ENCODE measurements at regions not wholly inside any gene's neighbourhood (a gene's known extent, or its start where the extent isn't known, plus 50 kb on each side); places are given as distances from the start of the nearest gene placed in this dataset.

DNA sequence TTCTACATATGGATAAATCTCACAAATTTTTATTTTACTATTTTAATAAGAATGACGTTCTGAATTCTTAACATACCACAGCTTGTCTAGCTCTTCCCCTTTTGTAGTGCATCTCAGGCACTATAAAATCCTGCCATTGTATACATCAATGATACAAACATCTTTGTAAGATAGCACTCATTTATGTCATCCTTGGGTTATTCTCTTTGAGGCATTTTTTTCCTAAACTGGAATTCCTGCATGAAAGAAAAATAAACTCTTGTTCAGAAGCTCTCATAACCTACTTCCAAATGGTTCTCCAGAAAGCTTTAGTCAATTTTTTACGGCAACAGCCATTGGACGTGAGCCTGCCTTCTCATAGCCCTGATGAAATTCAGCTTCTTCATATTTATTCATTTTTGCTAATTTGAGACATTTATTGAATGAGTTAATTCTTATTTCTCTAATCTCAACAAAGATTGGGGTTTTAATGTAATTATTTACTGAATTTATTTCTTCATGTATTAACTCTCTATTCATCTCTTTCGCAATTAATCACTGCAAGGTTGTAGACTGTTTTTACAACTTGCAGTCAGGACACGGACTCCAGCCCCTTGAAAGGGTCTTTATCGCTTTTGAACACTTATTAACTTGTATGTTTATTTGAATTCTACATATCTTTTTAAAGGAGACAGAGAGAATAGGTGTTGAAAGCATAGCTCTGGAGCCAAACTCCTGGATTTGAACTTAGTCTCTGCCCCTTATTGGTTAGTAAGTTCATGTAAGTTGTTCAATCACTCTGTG is 57.6 kb upstream of the PARD3B start:
- no peak overlapping the region for H3K4me2 ChIP-seq (ENCODE audit: low read depth, low read length, poor library complexity, severe bottlenecking)
- no peaks in the 10 kb centered on the region for H3F3A ChIP-seq (ENCODE audit: low read depth)
- H3K36me3 ChIP-seq (ENCODE audit: insufficient read depth, low read length) = no peaks in the 10 kb centered on the region
- H4K20me1 ChIP-seq (ENCODE audit: insufficient read depth, low read length, poor library complexity, severe bottlenecking) = no peaks in the 10 kb centered on the region
- H3K27me3 ChIP-seq (ENCODE audit: insufficient read depth, low read length, poor library complexity, severe bottlenecking) = no peaks in the 10 kb centered on the region
- no peaks in the 10 kb centered on the region for H3K79me2 ChIP-seq (ENCODE audit: insufficient read depth, low read length)
- no peak overlapping the region for H2AFZ ChIP-seq (ENCODE audit: low read length)
- H3K9me3 ChIP-seq (ENCODE audit: insufficient read depth, low read depth, low read length) = no peaks in the 10 kb centered on the region
- H3K4me1 ChIP-seq (ENCODE audit: insufficient read depth, low read length, poor library complexity, severe bottlenecking) = no peaks in the 10 kb centered on the region
- H3K9me2 ChIP-seq (replicated peaks; ENCODE audit: low read depth, low read length) = no peaks in the 10 kb centered on the region
- H3K4me3 ChIP-seq (ENCODE audit: low read length, poor library complexity, severe bottlenecking) = no peak overlapping the region
- H3K9ac ChIP-seq (ENCODE audit: low read depth, low read length, poor library complexity, severe bottlenecking) = no peak overlapping the region
- TF ChIP-seq EZH2phosphoT487 (IDR thresholded peaks at IDR 0.05; ENCODE audit: borderline replicate concordance) = no peak
- TF ChIP-seq, protein P1, sequence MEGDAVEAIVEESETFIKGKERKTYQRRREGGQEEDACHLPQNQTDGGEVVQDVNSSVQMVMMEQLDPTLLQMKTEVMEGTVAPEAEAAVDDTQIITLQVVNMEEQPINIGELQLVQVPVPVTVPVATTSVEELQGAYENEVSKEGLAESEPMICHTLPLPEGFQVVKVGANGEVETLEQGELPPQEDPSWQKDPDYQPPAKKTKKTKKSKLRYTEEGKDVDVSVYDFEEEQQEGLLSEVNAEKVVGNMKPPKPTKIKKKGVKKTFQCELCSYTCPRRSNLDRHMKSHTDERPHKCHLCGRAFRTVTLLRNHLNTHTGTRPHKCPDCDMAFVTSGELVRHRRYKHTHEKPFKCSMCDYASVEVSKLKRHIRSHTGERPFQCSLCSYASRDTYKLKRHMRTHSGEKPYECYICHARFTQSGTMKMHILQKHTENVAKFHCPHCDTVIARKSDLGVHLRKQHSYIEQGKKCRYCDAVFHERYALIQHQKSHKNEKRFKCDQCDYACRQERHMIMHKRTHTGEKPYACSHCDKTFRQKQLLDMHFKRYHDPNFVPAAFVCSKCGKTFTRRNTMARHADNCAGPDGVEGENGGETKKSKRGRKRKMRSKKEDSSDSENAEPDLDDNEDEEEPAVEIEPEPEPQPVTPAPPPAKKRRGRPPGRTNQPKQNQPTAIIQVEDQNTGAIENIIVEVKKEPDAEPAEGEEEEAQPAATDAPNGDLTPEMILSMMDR (conservative IDR thresholded peaks at IDR 0.05; ENCODE audit: low read length) = no peak

DNA sequence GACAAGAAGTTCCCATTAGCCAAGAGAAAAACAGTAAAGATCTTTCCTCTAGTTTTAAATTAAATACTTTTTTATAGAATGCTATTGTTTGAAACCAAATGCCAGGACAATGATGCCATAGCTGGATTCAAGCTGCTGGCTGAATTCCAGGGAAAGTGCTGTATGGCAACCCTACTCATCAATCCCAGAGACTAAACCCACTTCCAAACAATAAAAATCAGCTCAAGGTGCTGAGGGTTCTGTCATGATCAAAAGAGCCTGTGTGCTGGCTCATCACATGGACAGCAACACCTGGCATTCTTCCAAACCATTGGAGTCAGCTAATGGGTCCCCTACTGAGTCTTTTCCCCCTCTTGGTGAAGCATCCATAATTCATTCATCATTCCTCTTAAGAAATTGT is 53.7 kb upstream of the PARD3B start:
- Histone ChIP-seq H3K27me3 (ENCODE audit: insufficient read depth, low read length, poor library complexity, severe bottlenecking) (no peaks in the 10 kb centered on the region), H2AFZ (ENCODE audit: low read length) (no peak overlapping the region), H3K4me1 (ENCODE audit: insufficient read depth, low read length, poor library complexity, severe bottlenecking) (no peaks in the 10 kb centered on the region), H3K9me2 (replicated peaks; ENCODE audit: low read depth, low read length) (no peaks in the 10 kb centered on the region), H3K4me2 (ENCODE audit: low read depth, low read length, poor library complexity, severe bottlenecking) (no peak overlapping the region), H3K79me2 (ENCODE audit: insufficient read depth, low read length) (no peaks in the 10 kb centered on the region), H3K36me3 (ENCODE audit: insufficient read depth, low read length) (no peaks in the 10 kb centered on the region), H3K4me3 (ENCODE audit: low read length, poor library complexity, severe bottlenecking) (no peak overlapping the region), H3K9ac (ENCODE audit: low read depth, low read length, poor library complexity, severe bottlenecking) (no peak overlapping the region), H3K9me3 (ENCODE audit: insufficient read depth, low read depth, low read length) (no peaks in the 10 kb centered on the region), H4K20me1 (ENCODE audit: insufficient read depth, low read length, poor library complexity, severe bottlenecking) (no peaks in the 10 kb centered on the region), H3F3A (ENCODE audit: low read depth) (no peaks in the 10 kb centered on the region)
- TF ChIP-seq, protein P1 (conservative IDR thresholded peaks at IDR 0.05; ENCODE audit: low read length) = no peak
- TF ChIP-seq EZH2phosphoT487 (IDR thresholded peaks at IDR 0.05; ENCODE audit: borderline replicate concordance) = no peak

GRCh38 chr2:204492417-204492816 is 52.9 kb upstream of the PARD3B start:
- Histone ChIP-seq H3K9me2 (replicated peaks; ENCODE audit: low read depth, low read length) (no peaks in the 10 kb centered on the region), H3F3A (ENCODE audit: low read depth) (no peaks in the 10 kb centered on the region), H3K27me3 (ENCODE audit: insufficient read depth, low read length, poor library complexity, severe bottlenecking) (no peaks in the 10 kb centered on the region), H3K36me3 (ENCODE audit: insufficient read depth, low read length) (no peaks in the 10 kb centered on the region), H4K20me1 (ENCODE audit: insufficient read depth, low read length, poor library complexity, severe bottlenecking) (no peaks in the 10 kb centered on the region), H2AFZ (ENCODE audit: low read length) (no peak overlapping the region), H3K4me2 (ENCODE audit: low read depth, low read length, poor library complexity, severe bottlenecking) (no peak overlapping the region), H3K79me2 (ENCODE audit: insufficient read depth, low read length) (no peaks in the 10 kb centered on the region), H3K4me1 (ENCODE audit: insufficient read depth, low read length, poor library complexity, severe bottlenecking) (no peaks in the 10 kb centered on the region), H3K9me3 (ENCODE audit: insufficient read depth, low read depth, low read length) (no peaks in the 10 kb centered on the region), H3K9ac (ENCODE audit: low read depth, low read length, poor library complexity, severe bottlenecking) (no peak overlapping the region), H3K4me3 (ENCODE audit: low read length, poor library complexity, severe bottlenecking) (no peak overlapping the region)
- TF ChIP-seq, protein P1 (conservative IDR thresholded peaks at IDR 0.05; ENCODE audit: low read length) = no peak
- TF ChIP-seq EZH2phosphoT487 (IDR thresholded peaks at IDR 0.05; ENCODE audit: borderline replicate concordance) = no peak
